K562 (cell line): ENCODE measurements at regions not wholly inside any gene's neighbourhood (a gene's known extent, or its start where the extent isn't known, plus 50 kb on each side); places are given as distances from the start of the nearest gene placed in this dataset.
"Not testable (repeated sequence)": the region's sequence is repeated elsewhere in the genome, so short reads cannot be mapped to it uniquely, and the experiment has no call there.

Source experiments
- ATAC-seq: fragments of 200-7000 bp; cut with Tn5 transposase; 3 replicates; pipeline ENCODE4 v1.9.1; 2020; ENCODE audit warnings: moderate library complexity
- BruUV-seq: library from RNA; stranded (reverse); fragments of 400-500 nt; replicated peaks from 2 replicates; lab custom pipeline; 2021; lab: Mats Ljungman, UMichigan
- CTCF ChIA-PET: fragments of 300-600 bp; formaldehyde crosslinking; extraction: SDS; loops from one replicate; lab custom pipeline; 2021; ENCODE audit warnings: low intra/inter-chr PET ratio; lab: Yijun Ruan, JAX
- POLR2A ChIA-PET: fragments of 300-600, 350-650 bp; sonication (Branson Sonifier 250); formaldehyde crosslinking; extraction: SDS; loops from one replicate; lab custom pipeline; 2021; ENCODE audit warnings: antibody characterized with exemption, inconsistent platforms; lab: Yijun Ruan, JAX
- DNase-seq, 4 experiments: peaks; one replicate each; pipeline versions ENCODE4 v3.0.0 to v3.0.0-alpha.2; 2011 to 2018; ENCODE audit warnings: low spot score in 3 of 4, mixed read lengths in 3 of 4; ENCODE audit errors: extremely low read depth in 1 of 4
- FAIRE-seq: peaks from 2 replicates; lab custom pipeline; 2011; peaks lifted over from hg19 to GRCh38; lab: Jason Lieb, UNC
- H2AFZ ChIP-seq: 2 replicates; pipeline ENCODE4 v1.6.0; 2011; ENCODE audit warnings: low read depth, low read length, control low read depth, inconsistent platforms
- H3K27ac ChIP-seq: fragments of 200-600 bp; 3 replicates; pipeline ENCODE4 v1.8.0; 2011; ENCODE audit warnings: low read depth, mild to moderate bottlenecking, control low read depth, inconsistent platforms, low read length, moderate library complexity, mixed read lengths; ENCODE audit errors: extremely low read depth
- H3K27me3 ChIP-seq, 2 experiments: fragments of 300-600 bp in 1 of 2; 2 replicates in 1 of 2; 3 replicates in 1 of 2; pipeline versions ENCODE4 v1.6.0 to v1.8.0; 2011; ENCODE audit warnings: inconsistent platforms in 2 of 2, low read length in 2 of 2, mild to moderate bottlenecking in 1 of 2, mixed read lengths in 1 of 2, moderate library complexity in 1 of 2; ENCODE audit not compliant: control insufficient read depth in 2 of 2, insufficient read depth in 2 of 2
- H3K36me3 ChIP-seq: fragments of 300-600 bp; 3 replicates; pipeline ENCODE4 v1.8.0; 2011; ENCODE audit warnings: mild to moderate bottlenecking, low read length, inconsistent platforms; ENCODE audit not compliant: control insufficient read depth, insufficient read depth
- H3K4me1 ChIP-seq, 2 experiments: fragments of 200-600 bp in 1 of 2; replicated peaks in 1 of 2; 2 replicates in 1 of 2; 3 replicates in 1 of 2; pipeline versions ENCODE4 v1.5.1 to v1.8.0; 2011; ENCODE audit warnings: inconsistent platforms in 2 of 2, low read length in 2 of 2, mild to moderate bottlenecking in 1 of 2, mixed read lengths in 1 of 2, moderate library complexity in 1 of 2; ENCODE audit not compliant: control insufficient read depth in 2 of 2, insufficient read depth in 2 of 2
- H3K4me2 ChIP-seq: 2 replicates; pipeline ENCODE4 v1.6.1; 2011; ENCODE audit warnings: low read length, control low read depth, inconsistent platforms, mixed read lengths; ENCODE audit not compliant: insufficient read depth
- H3K4me3 ChIP-seq: fragments of 200-600 bp; sonication (generic), shearing (Covaris generic); 2 replicates; pipeline ENCODE4 v1.5.1; 2016; ENCODE audit warnings: control low read depth, inconsistent platforms
- H3K79me2 ChIP-seq: fragments of 200-600 bp; 3 replicates; pipeline ENCODE4 v1.8.0; 2011; ENCODE audit warnings: low read length, inconsistent platforms; ENCODE audit not compliant: control insufficient read depth, insufficient read depth
- H3K9ac ChIP-seq, 2 experiments: 2 replicates each; pipeline versions ENCODE4 v1.6.0 to v1.6.1; 2011; ENCODE audit warnings: low read depth in 2 of 2, low read length in 2 of 2, control low read depth in 1 of 2, inconsistent platforms in 1 of 2, mild to moderate bottlenecking in 1 of 2, mixed read lengths in 1 of 2; ENCODE audit not compliant: insufficient read depth in 1 of 2
- H3K9me1 ChIP-seq: one replicate; pipeline ENCODE4 v1.6.0; 2011; ENCODE audit warnings: inconsistent platforms, mild to moderate bottlenecking, low read length, moderate library complexity; ENCODE audit not compliant: control insufficient read depth, insufficient read depth
- H3K9me3 ChIP-seq: replicated peaks from 2 replicates; pipeline ENCODE4 v1.5.1; 2011; ENCODE audit warnings: low read depth, low read length, inconsistent platforms; ENCODE audit not compliant: control insufficient read depth, insufficient read depth
- H4K20me1 ChIP-seq: replicated peaks from 2 replicates; pipeline ENCODE4 v1.6.1; 2011; ENCODE audit warnings: low read length, inconsistent platforms, mixed read lengths; ENCODE audit not compliant: control insufficient read depth, insufficient read depth
- CGGBP1 ChIP-seq: fragments of 250-450 bp; sonication (Bioruptor Pico); IDR thresholded peaks from 2 replicates; pipeline ENCODE4 v1.9.0; 2021; ENCODE audit warnings: mild to moderate bottlenecking
- HMGXB4 ChIP-seq: sonication (generic); formaldehyde crosslinking; IDR thresholded peaks from 2 replicates; pipeline ENCODE4 v1.8.1; 2023; ENCODE audit warnings: mild to moderate bottlenecking, missing genetic modification reagents
- KDM1A ChIP-seq, 2 experiments: fragments of 450-650 bp; IDR thresholded peaks; 2 replicates each; pipeline ENCODE4 v1.6.1; 2016; ENCODE audit warnings: mild to moderate bottlenecking in 2 of 2
- MED1 ChIP-seq: sonication (generic); formaldehyde crosslinking; IDR thresholded peaks from 2 replicates; pipeline ENCODE4 v1.8.1; 2023; ENCODE audit warnings: missing genetic modification reagents, borderline replicate concordance
- RHOXF2B ChIP-seq: fragments of 250-450 bp; sonication (Bioruptor Pico); conservative IDR thresholded peaks from 2 replicates; pipeline ENCODE4 v1.5.1; 2021
- STAT5B ChIP-seq: fragments of 250-450 bp; sonication (Bioruptor Pico); IDR thresholded peaks from 2 replicates; pipeline ENCODE4 v1.8.0; 2021; ENCODE audit warnings: mild to moderate bottlenecking, inconsistent platforms
- ZBTB33 ChIP-seq: sonication (generic); formaldehyde crosslinking; IDR thresholded peaks from 2 replicates; pipeline ENCODE4 v1.8.1; 2023; ENCODE audit warnings: mild to moderate bottlenecking, missing genetic modification reagents
- ZNF354B ChIP-seq: fragments of 250-450 bp; sonication (Bioruptor Pico); IDR thresholded peaks from 2 replicates; pipeline ENCODE4 v1.4.0; 2020
- ZNF511 ChIP-seq: sonication (generic); formaldehyde crosslinking; IDR thresholded peaks from 2 replicates; pipeline ENCODE4 v1.8.0; 2022; ENCODE audit warnings: mild to moderate bottlenecking, missing genetic modification reagents
- ZNF561 ChIP-seq: fragments of 450-650 bp; formaldehyde crosslinking; conservative IDR thresholded peaks from 2 replicates; pipeline ENCODE4 v1.4.0; 2020; ENCODE audit warnings: mild to moderate bottlenecking, moderate library complexity
- WGBS: fragments of 100-300 bp; shearing (Covaris generic); methylation state at CpG from one replicate; pipeline ENCODE4 v1.1.6; 2016; ENCODE audit warnings: low coverage, mixed read lengths; ENCODE audit not compliant: insufficient coverage; ENCODE audit errors: missing lambda C conversion rate; 5-methylcytosine and 5-hydroxymethylcytosine counted together
- in situ Hi-C: fragments of 300-500 bp; cut with MboI; formaldehyde crosslinking; loops from 4 replicates; pipeline ENCODE4 v1.15.0; 2018; ENCODE audit warnings: inconsistent platforms, mixed read lengths
- intact Hi-C: fragments of 100-400 bp; cut with micrococcal nuclease; formaldehyde crosslinking; loops from 2 replicates; pipeline ENCODE4 v1.14.2; 2022

- BruUV-seq, POLR2A ChIA-PET, DNase-seq, in situ Hi-C loops, H3K79me2 ChIP-seq, ATAC-seq, H3K9me3 ChIP-seq, H3K27me3 ChIP-seq, H3K4me1 ChIP-seq, H3K4me3 ChIP-seq, FAIRE-seq, H3K27ac ChIP-seq, CTCF ChIA-PET, H4K20me1 ChIP-seq, H3K9me1 ChIP-seq, H3K36me3 ChIP-seq, intact Hi-C loops, H3K9ac ChIP-seq, H2AFZ ChIP-seq, H3K4me2 ChIP-seq: not testable (repeated sequence)
- 0% methylated on average over 8 of the region's 10 CpGs for WGBS
Observed at GRCh38 chr4:57714313-57714712, 604.1 kb upstream of the IGFBP7 start.

GRCh38 chr4:57710053-57710452 lies 599.9 kb upstream of the IGFBP7 start:
- H3K79me2 ChIP-seq = no peaks in the 10 kb centered on the region
- H3K4me1 ChIP-seq = no peaks in the 10 kb centered on the region
- H4K20me1 ChIP-seq = no peaks in the 10 kb centered on the region
- in situ Hi-C loops = no loop called here
- FAIRE-seq = no peak
- CTCF ChIA-PET = no interaction called here
- WGBS = 0% methylated on average over 2 of the region's 2 CpGs
- H3K27me3 ChIP-seq = no peaks in the 10 kb centered on the region
- H3K4me3 ChIP-seq = no peak overlapping the region
- no peaks in the 10 kb centered on the region for H3K9me3 ChIP-seq
- H3K9ac ChIP-seq = no peak overlapping the region
- H2AFZ ChIP-seq = no peak overlapping the region
- no peak overlapping the region for H3K4me2 ChIP-seq
- no TSS peak for BruUV-seq
- H3K27ac ChIP-seq = no peak overlapping the region
- no peak for ATAC-seq
- H3K9me1 ChIP-seq = no peaks in the 10 kb centered on the region
- no peak for DNase-seq
- intact Hi-C loops = no loop called here
- no peaks in the 10 kb centered on the region for H3K36me3 ChIP-seq
- POLR2A ChIA-PET = no interaction called here
- TF ChIP-seq CGGBP1 (CRISPR knock-in tag) = no peak
- no peak for TF ChIP-seq RHOXF2B
- TF ChIP-seq ZNF561 (CRISPR knock-in tag) = no peak
- TF ChIP-seq KDM1A (IDR thresholded peaks at IDR 0.05) = no peak
- no peak for TF ChIP-seq HMGXB4
- TF ChIP-seq STAT5B (CRISPR knock-in tag) = no peak
- no peak for TF ChIP-seq ZNF354B (CRISPR knock-in tag)
- TF ChIP-seq MED1 = no peak
- no peak for TF ChIP-seq ZBTB33 (CRISPR knock-in tag)
- TF ChIP-seq ZNF511 (CRISPR knock-in tag) = no peak
